Urinary bladder (tissue), 3 donors: ENCODE measurements at regions not wholly inside any gene's neighbourhood (a gene's known extent, or its start where the extent isn't known, plus 50 kb on each side); places are given as distances from the start of the nearest gene placed in this dataset.

Experiments
- DNase-seq: peaks from one replicate; pipeline ENCODE4 v3.0.0-alpha.2; 2015; ENCODE audit errors: extremely low spot score
- H3K27ac ChIP-seq: one replicate; pipeline ENCODE4 v1.5.1; 2013; ENCODE audit warnings: low read depth, mild to moderate bottlenecking, moderate library complexity
- H3K36me3 ChIP-seq: one replicate; pipeline ENCODE4 v1.6.1; 2013; ENCODE audit warnings: mild to moderate bottlenecking, moderate library complexity; ENCODE audit not compliant: insufficient read depth
- H3K4me1 ChIP-seq: one replicate; pipeline ENCODE4 v1.6.1; 2013; ENCODE audit warnings: mild to moderate bottlenecking, moderate library complexity; ENCODE audit not compliant: insufficient read depth
- H3K4me3 ChIP-seq: one replicate; pipeline ENCODE4 v1.5.1; 2013; ENCODE audit warnings: low read depth, low read length
- WGBS: extraction: QIAGEN DNeasy Blood & Tissue Kit; methylation state at CpG from one replicate; pipeline ENCODE4 v1.1.7; 2013; 5-methylcytosine and 5-hydroxymethylcytosine counted together
- donor health status: healthy with polysubstance abuse.
- donor health status: healthy.

- Histone ChIP-seq H3K36me3 (no peaks in the 10 kb centered on the region), H3K27ac (no peak overlapping the region), H3K4me1 (no peaks in the 10 kb centered on the region), H3K4me3 (no peak overlapping the region)
- no peak for DNase-seq
- 82% methylated on average over 2 of the region's 2 CpGs for WGBS
These were observed 1356.2 kb downstream of the FAM181B start for GRCh38 chr11:81377418-81377817.

DNA sequence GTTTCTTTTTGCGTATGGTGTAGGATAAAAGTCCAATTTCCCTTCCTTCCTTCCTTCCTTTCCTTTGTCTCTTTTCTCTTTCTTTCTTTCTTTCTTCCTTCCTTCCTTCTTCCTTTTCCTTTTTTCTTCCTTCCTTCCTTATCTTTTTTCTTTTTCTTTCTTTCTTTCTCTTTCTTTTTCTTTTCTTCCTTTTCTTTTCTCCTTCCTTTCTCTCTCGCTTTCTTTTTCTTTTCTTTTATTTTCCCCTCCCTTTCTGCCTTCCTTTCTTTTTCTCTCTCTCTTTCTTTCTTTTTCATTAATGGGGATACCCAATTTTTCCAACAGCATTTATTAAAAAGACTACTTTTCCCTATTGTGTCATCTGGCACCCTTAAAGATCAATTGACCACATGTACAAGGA, 1359.7 kb downstream of the FAM181B start:
- DNase-seq = no peak
- Histone ChIP-seq H3K4me3 (no peak overlapping the region), H3K36me3 (no peaks in the 10 kb centered on the region), H3K27ac (no peak overlapping the region), H3K4me1 (no peaks in the 10 kb centered on the region)
- 89% methylated on average over 2 of the region's 2 CpGs for WGBS

GRCh38 chr11:81368192-81368591, 1365.5 kb downstream of the FAM181B start:
- no peaks in the 10 kb centered on the region for H3K36me3 ChIP-seq
- DNase-seq = no peak
- no peak overlapping the region for H3K4me3 ChIP-seq
- no peaks in the 10 kb centered on the region for H3K4me1 ChIP-seq
- no peak overlapping the region for H3K27ac ChIP-seq
- 95% methylated on average over 11 of the region's 11 CpGs for WGBS

DNA sequence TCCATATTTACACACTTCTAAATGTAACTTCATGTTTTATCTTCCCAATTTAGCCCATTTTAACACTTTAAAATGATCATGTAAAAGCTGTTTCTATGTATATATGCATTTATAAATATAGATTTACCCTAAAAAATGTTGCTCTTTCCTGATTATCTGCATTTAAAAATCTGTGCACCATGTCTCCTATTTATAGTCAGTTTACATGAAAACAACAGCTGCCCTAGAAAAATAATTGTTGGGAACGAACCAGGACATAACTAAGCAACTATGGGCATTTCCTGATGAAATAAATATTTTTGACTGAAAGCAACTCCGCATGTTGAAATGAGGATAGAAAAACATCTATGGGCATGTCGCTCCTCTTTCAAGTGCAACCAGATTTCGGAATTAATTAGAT, 1368.2 kb downstream of the FAM181B start:
- WGBS = 73% methylated on average over 4 of the region's 4 CpGs

DNA sequence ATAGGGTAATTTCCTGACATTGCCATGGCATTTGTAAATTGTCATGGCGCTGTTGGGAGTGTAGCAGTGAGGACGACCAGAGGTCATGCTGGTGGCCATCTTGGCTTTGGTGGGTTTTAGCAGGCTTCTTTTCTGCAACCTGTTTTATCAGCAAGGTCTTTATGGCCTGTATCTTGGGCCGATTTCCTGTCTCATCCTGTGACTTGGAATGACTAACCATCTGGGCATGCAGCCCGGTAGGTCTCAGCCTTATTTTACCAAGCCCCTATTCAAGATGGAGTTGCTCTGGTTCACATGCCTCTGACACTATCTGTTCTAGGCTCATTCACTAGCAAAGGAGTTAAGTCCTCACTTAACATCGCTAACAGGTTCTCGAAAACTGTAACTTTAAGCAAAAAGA, 1374.2 kb downstream of the FAM181B start:
- H3K4me3 ChIP-seq = no peak overlapping the region
- WGBS = 43% methylated on average over 6 of the region's 6 CpGs
- H3K27ac ChIP-seq = no peak overlapping the region
- H3K4me1 ChIP-seq = no peaks in the 10 kb centered on the region
- no peaks in the 10 kb centered on the region for H3K36me3 ChIP-seq
- DNase-seq = no peak

More for the DNA sequence above, 1368.2 kb downstream of the FAM181B start:
- Histone ChIP-seq H3K27ac (no peak overlapping the region), H3K36me3 (no peaks in the 10 kb centered on the region), H3K4me1 (no peaks in the 10 kb centered on the region), H3K4me3 (no peak overlapping the region)
- no peak for DNase-seq

GRCh38 chr11:81345609-81346008, 1388.1 kb downstream of the FAM181B start:
- no peak for DNase-seq
- H3K27ac ChIP-seq = no peak overlapping the region
- H3K4me3 ChIP-seq = no peak overlapping the region
- H3K36me3 ChIP-seq = no peaks in the 10 kb centered on the region
- 90% methylated on average over 6 of the region's 6 CpGs for WGBS
- H3K4me1 ChIP-seq = no peaks in the 10 kb centered on the region

- Histone ChIP-seq H3K36me3 (no peaks in the 10 kb centered on the region), H3K27ac (no peak overlapping the region), H3K4me3 (no peak overlapping the region), H3K4me1 (no peaks in the 10 kb centered on the region)
- no peak for DNase-seq
These were observed 1390.7 kb downstream of the FAM181B start for GRCh38 chr11:81342966-81343365.

DNA sequence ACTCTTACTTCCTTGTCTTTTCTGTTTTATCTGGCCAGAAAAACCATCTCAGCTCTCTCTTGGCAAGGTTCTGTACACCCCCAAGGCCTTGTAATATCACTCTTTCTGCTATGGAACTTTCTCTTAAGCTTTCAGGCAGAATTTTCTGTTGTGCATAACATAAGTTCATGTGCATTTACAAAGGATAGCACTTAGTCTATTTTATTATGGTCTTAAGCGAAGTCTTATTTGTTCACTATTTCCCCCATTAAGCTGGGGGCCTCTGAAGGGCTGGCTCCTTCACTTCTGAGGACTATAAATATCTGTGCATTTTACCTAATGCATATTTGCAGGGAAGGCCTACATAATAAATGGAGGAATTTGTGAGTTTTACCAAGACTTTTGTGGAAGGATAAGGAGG, 1393.4 kb downstream of the FAM181B start:
- no peaks in the 10 kb centered on the region for H3K4me1 ChIP-seq
- H3K4me3 ChIP-seq = no peak overlapping the region
- no peak overlapping the region for H3K27ac ChIP-seq
- 85% methylated on average over 1 of the region's 1 CpG for WGBS
- no peak for DNase-seq
- H3K36me3 ChIP-seq = no peaks in the 10 kb centered on the region

GRCh38 chr11:81339521-81339920, 1394.1 kb downstream of the FAM181B start:
- 48% methylated on average over 2 of the region's 2 CpGs for WGBS
- DNase-seq = no peak
- Histone ChIP-seq H3K36me3 (no peaks in the 10 kb centered on the region), H3K27ac (no peak overlapping the region), H3K4me3 (no peak overlapping the region), H3K4me1 (no peaks in the 10 kb centered on the region)

GRCh38 chr11:81337756-81338155, 1395.9 kb downstream of the FAM181B start:
- no peak for DNase-seq
- no peak overlapping the region for H3K27ac ChIP-seq
- no peak overlapping the region for H3K4me3 ChIP-seq
- 45% methylated on average over 3 of the region's 3 CpGs for WGBS
- H3K4me1 ChIP-seq = no peaks in the 10 kb centered on the region
- no peaks in the 10 kb centered on the region for H3K36me3 ChIP-seq

DNA sequence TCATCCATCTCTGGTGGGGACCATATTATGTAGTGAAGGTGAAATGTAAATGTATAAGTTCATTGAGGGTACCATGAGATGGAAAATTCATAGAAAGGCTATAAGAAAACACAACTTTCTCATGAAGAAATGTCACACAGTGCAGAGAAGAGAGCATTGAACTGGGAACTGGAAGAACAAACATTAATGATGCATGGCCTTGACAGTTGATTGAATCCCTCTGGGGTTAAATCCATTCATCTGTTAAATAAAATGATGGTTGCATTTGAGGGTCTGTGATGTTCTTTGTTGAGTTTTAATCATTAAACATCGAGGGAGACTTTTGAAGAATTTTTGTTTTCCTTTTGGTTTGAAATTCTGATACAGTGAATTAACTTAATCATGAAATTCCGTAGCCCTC, 1401.4 kb downstream of the FAM181B start:
- 82% methylated on average over 2 of the region's 2 CpGs for WGBS
- Histone ChIP-seq H3K27ac (no peak overlapping the region), H3K4me1 (no peaks in the 10 kb centered on the region), H3K4me3 (no peak overlapping the region), H3K36me3 (no peaks in the 10 kb centered on the region)
- DNase-seq = no peak

DNA sequence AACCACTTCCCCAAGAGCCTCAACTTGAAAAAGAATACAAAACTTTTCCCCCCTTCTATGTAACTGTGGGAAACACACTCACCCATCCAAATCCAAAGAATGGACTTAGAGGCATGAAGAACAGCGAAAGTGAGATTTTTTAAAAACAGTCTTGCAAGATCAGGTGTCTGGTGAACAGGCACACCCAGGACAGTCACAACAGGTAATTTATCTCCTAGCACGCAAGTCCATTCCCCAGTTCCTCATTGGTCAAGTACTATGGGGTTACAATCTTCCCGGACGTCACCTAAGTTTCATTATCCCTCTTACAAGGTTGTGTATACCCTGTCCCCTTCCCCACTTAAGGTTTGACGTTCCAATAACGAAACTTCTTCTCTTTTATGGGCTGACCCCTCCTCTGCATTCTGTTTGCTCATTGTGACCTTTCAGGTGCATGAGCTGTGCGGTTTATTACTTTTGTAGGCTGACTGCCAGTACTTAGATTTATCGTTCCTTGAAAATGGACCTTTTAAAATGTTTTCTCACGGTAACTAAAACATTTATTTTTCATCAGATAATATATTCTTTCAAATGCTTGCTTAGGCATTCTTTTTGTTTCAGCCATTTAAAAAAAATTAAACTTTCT, 1401.9 kb downstream of the FAM181B start:
- 71% methylated on average over 9 of the region's 9 CpGs for WGBS
- Histone ChIP-seq H3K27ac (no peak overlapping the region), H3K4me1 (no peaks in the 10 kb centered on the region), H3K4me3 (no peak overlapping the region), H3K36me3 (no peaks in the 10 kb centered on the region)
- DNase-seq = no peak

DNA sequence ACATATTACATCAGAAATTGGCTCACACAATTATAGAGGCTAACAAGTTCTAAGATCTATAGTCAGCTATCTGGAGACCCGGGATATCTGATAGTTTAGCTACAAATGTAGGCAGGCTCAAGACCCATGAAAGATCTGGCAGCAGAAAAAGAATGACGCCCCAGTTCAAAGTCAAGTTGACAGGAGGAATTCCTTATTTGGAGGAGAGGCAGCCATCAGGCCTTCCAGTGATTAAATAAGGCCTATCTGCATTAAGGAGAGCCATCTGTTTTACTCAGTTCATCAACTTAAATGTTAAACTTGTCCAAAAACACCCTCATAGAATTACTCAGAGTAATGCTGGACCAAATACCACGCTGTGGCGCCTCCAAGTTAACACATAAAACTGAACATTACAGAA, 1402.6 kb downstream of the FAM181B start:
- DNase-seq = no peak
- Histone ChIP-seq H3K27ac (no peak overlapping the region), H3K36me3 (no peaks in the 10 kb centered on the region), H3K4me3 (no peak overlapping the region), H3K4me1 (no peaks in the 10 kb centered on the region)
- WGBS = 75% methylated on average over 4 of the region's 4 CpGs

GRCh38 chr11:81303038-81303664, 1430.5 kb downstream of the FAM181B start:
- no peak for DNase-seq
- H3K4me1 ChIP-seq = no peaks in the 10 kb centered on the region
- no peaks in the 10 kb centered on the region for H3K36me3 ChIP-seq
- H3K27ac ChIP-seq = no peak overlapping the region
- H3K4me3 ChIP-seq = no peak overlapping the region
- WGBS = 78% methylated on average over 5 of the region's 5 CpGs
